Skeletal muscle cell (primary cell): ENCODE measurements at regions not wholly inside any gene's neighbourhood (a gene's known extent, or its start where the extent isn't known, plus 50 kb on each side); places are given as distances from the start of the nearest gene placed in this dataset.
A peak's percentile ranks its signal among the peaks of the same experiment; 100 is the strongest.
"Not testable (repeated sequence)": the region's sequence is repeated elsewhere in the genome, so short reads cannot be mapped to it uniquely, and the experiment has no call there.

Experiments
- DNase-seq: peaks from one replicate; pipeline ENCODE4 v3.0.0-alpha.2; 2010; ENCODE audit warnings: low read depth
- H3K4me3 ChIP-seq: 2 replicates; pipeline ENCODE4 v1.5.1; 2011; ENCODE audit warnings: low read depth, mild to moderate bottlenecking, control low read depth, low read length, moderate library complexity

DNA sequence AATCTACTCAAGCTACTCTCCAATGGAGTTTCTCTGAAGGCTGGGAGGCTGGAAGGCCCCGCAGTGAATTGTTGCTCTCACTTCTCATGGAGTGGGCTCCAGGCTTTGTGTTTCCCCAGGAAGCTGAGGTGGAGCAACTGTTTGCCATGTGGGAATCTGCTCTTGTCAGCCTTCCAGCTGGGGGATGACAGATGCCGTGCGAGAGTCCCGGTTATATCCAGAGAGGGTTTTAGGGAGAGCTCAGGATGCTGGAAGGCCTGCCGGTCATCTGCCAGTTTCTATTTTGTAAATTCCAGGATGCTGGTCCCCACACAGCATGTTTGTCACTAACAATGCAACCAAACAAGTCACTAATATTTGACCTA, 98.2 kb upstream of the NAA20 start:
- no peak overlapping the region for H3K4me3 ChIP-seq
- no peak for DNase-seq

DNA sequence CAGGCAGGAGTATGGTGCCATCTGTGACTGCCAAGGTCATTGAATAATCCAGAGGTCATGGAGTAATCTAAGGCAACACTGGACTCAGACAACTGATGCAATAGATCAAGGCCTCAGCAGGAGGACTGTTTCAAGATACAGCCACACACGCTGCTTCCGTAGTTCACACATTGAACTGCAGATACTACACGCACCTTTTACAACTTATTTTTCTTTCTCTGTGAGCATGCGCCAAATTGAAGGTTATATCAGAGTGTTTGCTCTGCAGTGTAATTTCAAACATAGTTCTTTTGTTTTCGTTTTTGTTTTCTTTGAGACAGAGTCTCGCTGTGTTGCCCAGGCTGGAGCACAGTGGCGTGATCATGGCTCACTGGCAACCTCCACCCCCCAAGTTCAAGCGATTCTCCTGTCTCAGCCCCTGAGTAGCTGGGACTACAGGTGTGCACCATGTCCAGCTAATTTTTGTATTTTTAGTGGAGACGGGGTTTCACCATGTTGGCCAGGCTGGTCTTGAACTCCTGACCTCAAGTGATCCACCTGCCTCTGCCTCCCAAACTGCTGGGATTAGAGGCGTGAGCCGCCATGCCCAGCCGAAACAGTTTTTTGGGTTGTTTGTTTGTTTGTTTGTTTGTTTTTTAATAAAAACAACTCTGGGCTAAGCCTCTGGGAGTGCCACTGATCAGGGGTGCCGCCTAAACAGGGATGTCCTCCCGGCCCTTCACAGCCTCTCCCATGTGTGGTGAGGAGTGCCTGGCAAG, 96.6 kb upstream of the NAA20 start:
- DNase-seq = no peak

DNA sequence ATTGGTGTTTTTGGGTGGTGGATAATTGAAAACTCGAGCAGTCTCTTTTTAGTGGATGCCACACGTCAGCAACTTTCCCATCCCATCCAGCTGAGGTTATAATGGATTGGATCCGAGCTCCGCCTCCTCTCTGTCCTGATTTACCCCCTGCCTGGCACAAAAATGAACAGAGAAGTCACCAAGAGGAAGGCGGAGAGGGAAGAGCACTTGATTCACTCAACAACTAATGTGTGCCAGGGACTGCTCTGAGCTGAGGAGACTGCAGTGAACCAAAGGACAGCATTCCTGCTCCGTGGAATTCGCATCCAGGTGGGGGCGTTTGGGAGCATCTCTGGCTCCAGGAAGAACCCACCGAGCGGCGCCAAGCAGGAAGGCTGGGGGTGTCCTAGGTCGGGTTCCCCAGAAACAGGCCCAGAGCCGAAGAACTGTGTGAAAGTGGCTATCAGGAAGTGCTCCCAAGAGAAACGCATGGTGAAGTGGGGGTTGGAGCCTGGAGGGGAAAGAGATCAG, 95.8 kb upstream of the NAA20 start:
- H3K4me3 ChIP-seq = no peak overlapping the region
- DNase-seq = no peak

More for the DNA sequence above, 96.6 kb upstream of the NAA20 start:
- H3K4me3 ChIP-seq = no peak overlapping the region

DNA sequence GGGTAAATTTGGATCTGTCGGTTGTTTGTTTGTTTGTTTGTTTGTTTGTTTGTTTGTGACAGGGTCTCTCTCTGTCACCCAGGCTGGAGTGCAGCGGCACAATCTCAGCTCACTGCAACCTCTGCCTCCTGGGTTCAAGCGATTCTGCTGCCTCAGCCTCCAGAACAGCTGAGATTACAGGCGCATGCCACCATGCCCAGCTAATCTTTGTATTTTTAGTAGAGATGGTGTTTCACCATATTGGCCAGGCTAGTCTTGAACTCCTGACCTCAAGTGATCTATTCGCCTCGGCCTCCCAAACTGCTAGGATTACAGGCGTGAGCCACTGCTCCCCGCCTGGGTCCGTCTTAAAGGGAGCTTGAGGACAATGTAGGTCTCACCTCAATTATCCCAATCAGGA, 95.3 kb upstream of the NAA20 start:
- not testable (repeated sequence) for DNase-seq

DNA sequence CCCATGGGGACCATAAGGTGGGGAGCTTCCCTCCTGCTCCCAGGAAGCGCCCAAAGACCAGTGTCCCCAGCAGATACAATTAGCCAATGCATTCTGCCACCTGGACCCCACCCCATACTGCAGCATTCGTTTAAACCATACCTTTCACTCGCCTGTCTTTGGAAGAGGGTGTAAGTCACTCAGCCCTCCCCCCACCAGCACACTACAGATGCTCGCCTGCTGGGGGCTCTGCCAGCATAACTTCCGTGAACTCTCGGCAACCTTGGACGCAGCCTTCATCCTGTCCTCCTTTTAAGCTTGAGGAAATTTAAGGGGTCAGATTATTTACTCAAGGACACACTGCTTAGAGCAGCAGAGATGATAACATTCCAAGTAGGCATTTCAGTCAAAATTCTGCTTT, 94.4 kb upstream of the NAA20 start:
- H3K4me3 ChIP-seq = no peak overlapping the region
- no peak for DNase-seq

More for the DNA sequence above, 95.3 kb upstream of the NAA20 start:
- H3K4me3 ChIP-seq = not testable (repeated sequence)

DNA sequence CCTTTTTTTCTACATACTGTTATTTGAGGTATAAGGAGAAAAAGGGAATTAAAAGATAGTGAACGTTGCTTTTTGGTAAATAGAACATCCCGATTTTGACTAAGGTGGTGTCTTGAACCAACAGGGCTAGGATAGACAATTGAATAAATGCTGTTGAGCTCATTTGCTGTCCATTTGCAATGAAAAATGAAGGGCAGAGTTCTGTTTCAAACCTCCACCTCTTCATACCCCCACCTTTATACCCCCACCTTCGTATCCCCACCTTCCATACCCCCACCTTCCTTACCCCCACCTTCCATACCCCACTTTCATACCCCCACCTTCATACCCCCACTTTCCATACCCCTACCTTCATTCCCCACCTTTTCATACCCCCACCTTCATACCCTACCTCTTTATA, 93.4 kb upstream of the NAA20 start:
- no peak overlapping the region for H3K4me3 ChIP-seq
- DNase-seq = no peak

DNA sequence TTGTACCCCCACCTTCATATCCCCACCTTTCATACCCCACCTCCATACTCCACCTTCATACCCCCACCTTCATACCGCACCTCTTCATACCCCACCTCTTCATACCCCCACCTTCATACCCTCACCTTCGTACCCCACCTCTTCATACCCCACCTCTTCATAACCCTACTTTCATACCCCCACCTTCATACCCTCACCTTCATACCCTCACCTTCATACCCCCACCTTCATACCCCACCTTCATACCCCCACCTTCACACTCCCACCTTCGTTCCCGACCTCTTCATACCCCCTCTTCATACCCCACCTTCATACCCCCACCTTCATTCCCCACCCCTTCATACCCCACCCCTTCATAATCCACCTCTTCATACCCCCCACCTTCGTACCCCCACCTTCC, 92.9 kb upstream of the NAA20 start:
- DNase-seq = no peak
- no peak overlapping the region for H3K4me3 ChIP-seq

DNA sequence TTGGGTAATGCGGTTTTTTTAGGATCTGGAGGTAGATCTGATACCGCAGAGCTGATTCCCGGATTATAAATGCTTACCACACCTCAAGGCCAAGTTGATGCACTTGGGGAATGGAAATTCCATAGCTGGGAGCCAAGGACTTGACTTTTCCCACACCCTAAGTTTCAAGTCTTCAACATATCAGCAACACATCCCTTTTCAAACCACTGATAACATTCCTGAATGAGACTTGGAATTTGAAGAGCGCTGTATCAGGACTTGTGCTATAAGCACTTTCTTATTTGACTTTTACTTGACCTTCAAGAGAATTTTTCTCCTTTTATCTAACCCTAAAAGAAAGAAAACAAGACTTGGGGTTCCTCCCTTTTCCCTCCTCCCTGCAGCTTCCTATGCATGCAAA, 90.6 kb upstream of the NAA20 start:
- H3K4me3 ChIP-seq = no peak overlapping the region
- no peak for DNase-seq

DNA sequence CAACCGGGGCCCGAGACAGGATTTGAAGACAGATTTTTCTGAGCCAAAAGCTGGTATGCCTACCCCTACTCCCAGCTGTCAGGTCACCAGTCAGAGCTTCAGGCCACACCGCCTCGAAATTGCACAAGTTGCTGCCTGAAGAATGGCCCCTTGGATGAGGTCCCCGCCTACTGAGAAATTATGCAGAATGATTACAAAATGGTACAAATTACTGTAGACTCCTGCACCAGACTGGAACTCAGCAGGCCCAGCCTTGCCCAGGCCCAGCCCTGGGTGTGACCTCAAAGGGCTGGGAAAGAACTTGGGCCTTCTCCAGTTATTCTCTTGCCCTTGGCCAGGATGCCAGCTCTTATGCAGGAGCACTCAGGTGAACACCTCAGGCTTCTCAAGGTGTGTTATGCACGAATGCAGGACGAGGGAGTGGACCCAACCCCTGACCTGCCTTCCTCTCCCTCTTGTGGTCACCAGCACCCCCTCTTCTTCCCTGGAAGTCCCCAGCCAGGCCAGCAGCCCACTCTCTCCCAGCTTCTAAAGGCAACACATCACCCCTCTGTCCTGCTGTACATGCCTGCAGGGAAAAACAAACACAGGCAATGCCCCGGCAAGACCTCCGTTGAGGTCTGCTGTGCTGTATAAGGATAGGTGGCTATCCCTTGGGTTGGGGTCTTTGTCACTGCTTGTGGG, 88.7 kb upstream of the NAA20 start:
- H3K4me3 ChIP-seq = no peak overlapping the region
- no peak for DNase-seq

DNA sequence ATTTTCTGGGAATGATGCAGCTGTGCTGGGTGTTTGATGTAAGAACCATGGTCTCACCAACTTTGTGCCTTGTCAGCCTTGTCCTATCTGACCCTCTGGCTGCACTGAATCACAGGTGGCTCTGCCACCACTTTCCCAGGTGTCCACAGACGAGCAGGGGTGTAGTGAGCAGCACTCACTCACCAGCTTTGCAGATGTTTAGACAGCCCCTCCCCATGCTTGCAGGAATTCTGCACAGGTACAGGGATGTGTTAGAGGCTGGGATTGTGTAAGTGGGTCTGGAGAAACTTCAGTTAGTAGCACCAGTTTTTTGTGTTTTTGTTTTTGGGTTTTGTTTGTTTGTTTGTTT, 88.2 kb upstream of the NAA20 start:
- no peak overlapping the region for H3K4me3 ChIP-seq
- no peak for DNase-seq

DNA sequence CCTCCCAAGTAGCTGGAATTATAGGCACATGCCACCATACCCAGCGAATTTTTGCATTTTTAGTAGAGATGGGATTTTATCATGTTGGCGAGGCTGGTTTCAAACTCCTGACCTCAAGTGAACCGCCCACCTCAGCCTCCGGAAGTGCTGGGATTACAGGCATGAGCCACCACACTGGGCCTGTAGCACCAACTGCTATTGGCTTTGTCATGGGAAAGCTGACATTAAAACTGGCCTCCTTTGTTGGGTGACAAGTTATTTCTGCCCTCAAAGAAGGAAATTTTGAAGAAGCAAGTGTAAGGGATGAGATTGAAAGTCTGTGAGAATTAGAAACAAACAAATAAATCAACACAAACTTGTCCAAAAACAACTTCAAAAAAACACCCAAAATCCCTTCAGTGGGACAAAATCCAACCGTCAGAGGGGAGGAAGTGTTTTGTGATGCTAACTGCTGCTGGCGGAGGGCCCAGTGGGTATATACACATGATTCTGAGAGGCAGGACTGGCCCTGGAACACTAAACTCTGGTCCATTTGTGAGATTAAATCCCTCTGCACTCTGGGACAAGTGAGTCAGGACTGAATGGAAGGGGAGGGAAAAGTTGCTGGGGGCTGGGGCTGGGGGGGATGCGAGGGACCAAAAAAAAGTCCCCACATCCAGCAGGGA, 87.5 kb upstream of the NAA20 start:
- no peak for DNase-seq

DNA sequence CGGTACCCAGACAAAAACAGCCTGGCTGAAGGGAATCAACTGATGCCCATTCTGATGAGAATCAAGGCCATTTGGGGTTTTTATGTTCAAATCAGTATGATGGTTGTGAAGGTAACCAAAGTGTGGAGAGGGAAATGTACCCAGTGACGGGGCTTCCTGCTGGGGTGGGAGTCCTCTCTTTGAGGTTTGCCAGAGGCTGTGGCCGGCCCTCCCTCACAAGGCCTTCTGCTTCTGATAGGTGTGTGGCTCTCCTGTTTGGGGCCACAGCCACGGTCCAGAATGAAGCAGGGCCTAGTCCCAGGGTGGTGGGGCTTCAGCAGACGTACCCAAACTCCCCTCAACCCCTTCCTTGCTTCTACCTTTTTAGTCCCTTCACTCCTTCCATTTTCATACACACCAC, 86.7 kb upstream of the NAA20 start:
- DNase-seq = no peak
- H3K4me3 ChIP-seq = no peak overlapping the region

More for the DNA sequence above, 87.5 kb upstream of the NAA20 start:
- no peak overlapping the region for H3K4me3 ChIP-seq

DNA sequence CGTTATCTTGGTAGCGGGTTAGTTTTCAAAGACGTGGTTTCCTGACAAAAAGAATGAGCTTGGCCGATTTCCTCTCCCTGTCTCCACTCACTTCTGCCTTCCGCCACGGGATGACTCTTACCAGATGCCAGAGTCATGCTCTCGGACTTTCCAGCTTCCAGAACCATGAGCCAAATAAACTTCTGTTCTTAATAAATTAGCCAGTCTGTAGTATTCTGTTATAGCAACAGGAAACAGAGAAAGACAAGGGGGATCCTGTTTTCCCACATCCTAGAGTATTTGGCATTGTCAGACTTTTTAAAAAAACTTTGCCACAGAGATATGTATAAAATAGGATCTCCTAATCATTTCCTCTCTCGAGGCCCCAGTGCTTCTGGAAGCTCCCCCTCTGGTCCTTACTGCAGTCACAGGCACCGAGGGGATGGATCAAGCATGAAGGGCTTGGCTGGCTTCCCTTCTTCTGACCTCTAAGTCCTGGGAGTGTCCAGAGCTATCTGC, 84.9 kb upstream of the NAA20 start:
- DNase-seq = peak; percentile 28
- no peak overlapping the region for H3K4me3 ChIP-seq

DNA sequence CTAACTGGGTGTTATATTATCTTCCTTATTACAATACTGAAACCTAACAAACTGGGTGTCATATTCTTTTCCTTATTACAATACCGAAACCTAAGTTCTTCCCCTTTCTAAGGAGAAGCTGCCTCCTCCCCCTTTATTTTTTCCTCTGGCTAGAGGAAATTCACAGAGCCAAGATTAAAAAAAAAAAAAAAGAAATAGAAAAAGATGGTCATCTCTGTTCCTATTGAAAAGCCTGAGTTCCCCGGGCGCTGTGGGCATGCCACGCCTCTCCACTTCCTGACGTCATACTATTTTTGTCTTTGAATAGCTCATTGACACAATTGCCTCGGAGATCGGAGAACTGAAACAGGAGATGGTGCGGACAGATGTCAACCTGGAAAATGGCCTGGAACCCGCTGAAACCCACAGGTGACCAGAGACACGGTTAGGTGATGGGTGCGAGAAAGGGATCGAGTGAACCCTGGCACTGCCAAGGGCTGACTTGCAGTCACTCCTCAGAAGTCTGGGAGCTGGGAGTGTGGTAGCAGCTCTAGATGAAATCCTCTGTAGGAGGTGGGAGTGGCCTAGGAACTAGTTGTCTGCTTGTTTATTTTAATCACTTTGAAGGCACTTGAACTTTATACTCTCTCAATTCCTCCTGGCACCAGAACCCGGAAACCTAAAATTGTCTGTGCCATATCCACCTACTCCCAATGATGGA, 82.2 kb upstream of the NAA20 start:
- no peak overlapping the region for H3K4me3 ChIP-seq

DNA sequence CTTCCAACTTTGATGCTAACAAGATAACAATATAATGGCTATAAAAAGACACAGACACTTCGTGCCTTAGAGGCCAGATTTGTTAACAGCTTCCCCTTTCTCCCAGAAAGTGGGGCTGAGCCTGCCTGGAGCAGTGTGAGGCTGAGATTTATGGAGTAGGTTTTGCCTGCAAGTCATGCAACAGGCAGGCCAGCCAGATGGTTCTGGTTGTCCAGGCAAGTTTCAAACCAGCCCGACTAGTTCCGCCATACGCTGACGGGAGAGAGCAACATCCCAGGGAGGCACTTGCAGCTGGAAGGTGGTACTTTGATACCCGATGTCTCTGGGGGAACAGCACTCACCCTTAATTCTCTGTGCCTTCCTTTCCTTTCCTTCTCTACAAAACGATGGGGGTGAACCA, 81.3 kb upstream of the NAA20 start:
- H3K4me3 ChIP-seq = no peak overlapping the region
- DNase-seq = no peak

More for the DNA sequence above, 82.2 kb upstream of the NAA20 start:
- no peak for DNase-seq

DNA sequence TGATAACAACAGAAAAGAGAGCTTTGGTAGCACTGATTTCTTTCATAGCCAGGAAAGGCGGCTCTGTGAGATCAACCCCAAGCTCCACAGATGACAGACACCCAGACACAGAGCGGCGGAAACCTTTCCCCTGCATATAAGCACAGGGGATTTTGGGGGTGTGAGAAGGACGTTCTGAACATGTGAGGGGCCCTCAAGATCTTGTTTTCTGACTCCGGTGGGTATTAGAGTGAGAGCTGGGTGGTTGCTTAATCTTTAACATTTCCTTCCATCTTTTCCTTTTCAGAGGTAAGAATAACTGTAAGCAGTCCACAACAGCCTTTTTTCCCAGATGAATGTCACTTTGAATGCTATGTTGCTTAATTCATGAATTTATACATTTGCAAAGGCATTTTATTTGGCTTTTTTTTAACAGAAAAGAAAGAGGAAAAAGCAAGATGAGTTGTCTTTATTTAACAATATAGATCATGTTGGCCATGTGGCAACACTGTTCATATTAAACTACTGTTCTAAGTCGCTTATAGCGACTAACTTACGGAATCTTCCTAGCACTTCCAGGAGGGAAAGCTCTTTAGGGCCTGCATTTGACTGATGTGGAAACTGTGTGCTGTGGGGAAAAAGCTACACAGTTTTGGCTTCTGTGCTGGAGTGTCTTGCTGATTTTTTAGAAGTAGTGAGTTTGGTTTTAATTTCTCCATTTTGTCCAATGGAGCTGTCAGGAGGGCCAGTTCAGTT, 80.5 kb upstream of the NAA20 start:
- no peak for DNase-seq
- H3K4me3 ChIP-seq = no peak overlapping the region

DNA sequence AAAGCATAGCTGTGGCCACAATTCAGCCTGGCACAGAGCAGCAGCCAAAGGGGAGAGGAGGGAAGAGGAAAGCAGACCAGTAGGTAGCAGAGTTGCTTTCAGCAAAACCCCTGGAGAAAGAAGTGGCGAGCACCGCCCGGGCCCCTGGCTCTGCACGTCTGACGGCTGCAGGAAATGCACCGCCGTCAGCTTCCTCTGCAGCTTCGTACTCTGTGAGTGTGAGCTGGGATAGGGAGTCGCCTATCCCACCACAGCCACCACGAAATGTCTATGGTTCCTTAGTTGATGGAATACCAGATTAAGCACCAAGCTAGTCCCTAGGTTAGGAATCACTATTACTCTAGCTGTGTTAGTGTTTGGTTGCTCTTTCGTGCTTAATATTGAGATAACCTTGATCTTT, 79.9 kb upstream of the NAA20 start:
- no peak overlapping the region for H3K4me3 ChIP-seq
- no peak for DNase-seq

DNA sequence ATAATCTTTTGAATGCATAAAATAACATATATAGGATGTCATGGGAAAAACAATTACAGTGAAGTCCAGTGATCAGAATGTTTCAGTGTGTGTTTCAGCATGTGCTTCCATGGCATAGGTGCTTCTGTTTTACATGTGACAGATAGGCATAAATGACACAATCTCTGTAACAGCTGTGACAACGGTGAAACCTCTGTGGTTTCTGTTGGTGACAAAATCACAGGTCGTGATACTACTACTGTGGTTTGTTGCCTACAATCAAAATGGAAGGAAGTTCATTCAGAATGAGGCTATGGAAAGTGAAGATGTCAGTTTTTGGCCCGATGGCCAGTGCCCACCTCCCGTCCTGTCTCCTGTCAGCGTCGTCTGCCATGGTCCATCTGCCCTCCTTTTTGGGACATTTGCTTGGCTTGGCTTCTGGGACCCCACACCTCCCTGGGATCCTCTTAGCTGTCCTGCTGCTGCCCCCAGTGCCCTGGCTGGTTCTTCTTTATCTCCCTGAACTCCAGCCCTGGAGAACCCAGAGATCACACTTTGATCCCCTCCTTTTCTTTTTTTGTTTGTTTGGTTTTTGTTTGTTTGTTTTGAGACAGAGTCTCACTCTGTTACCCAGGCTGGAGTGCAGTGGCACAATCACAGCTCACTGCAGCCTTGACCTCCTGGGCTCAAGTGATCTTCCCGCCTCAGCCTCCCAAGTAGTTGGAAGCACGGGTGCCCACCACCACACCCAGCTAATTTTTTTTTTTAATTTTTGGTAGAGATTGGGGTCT, 79.3 kb upstream of the NAA20 start:
- no peak for DNase-seq
- no peak overlapping the region for H3K4me3 ChIP-seq
